Adrenal gland (tissue), 9 donors: ENCODE measurements at regions not wholly inside any gene's neighbourhood (a gene's known extent, or its start where the extent isn't known, plus 50 kb on each side); places are given as distances from the start of the nearest gene placed in this dataset.

Experiments used
- DNase-seq, 7 donors: peaks; one replicate each; pipeline ENCODE4 v3.0.0-alpha.2; 2019 to 2020
- H3K27ac ChIP-seq, 5 donors: fragments of 200-600 bp; sonication (generic) in 4 of 5; 1 replicate in 3 of 5; 2 replicates in 2 of 5; pipeline versions ENCODE4 v1.5.1 to v1.8.0; 2016 to 2020; ENCODE audit warnings: mild to moderate bottlenecking in 1 of 5
- H3K27me3 ChIP-seq: fragments of 200-600 bp; 2 replicates; pipeline ENCODE4 v1.8.0; 2021
- H3K36me3 ChIP-seq, 2 donors: fragments of 200-600 bp; replicated peaks in 1 of 2; 1 replicate in 1 of 2; 2 replicates in 1 of 2; pipeline versions ENCODE4 v1.5.1 to v1.8.0; 2018 to 2022
- H3K4me1 ChIP-seq, 2 donors: fragments of 200-600 bp; replicated peaks in 1 of 2; 1 replicate in 1 of 2; 2 replicates in 1 of 2; pipeline versions ENCODE4 v1.5.1 to v1.8.0; 2018 to 2021
- H3K4me3 ChIP-seq, 4 donors: fragments of 200-600 bp; sonication (generic) in 3 of 4; one replicate each; pipeline ENCODE4 v1.5.1; 2016 to 2018
- H3K9me3 ChIP-seq, 3 donors: fragments of 200-600 bp; sonication (generic) in 1 of 3; replicated peaks in 1 of 3; 1 replicate in 2 of 3; 2 replicates in 1 of 3; pipeline versions ENCODE4 v1.5.1 to v1.8.0; 2016 to 2021
- CTCF ChIP-seq, 6 experiments: fragments of 450-650 bp in 4 of 6; fragments of 200-600 bp in 2 of 6; sonication (generic) in 1 of 6; IDR thresholded peaks; 1 replicate in 5 of 6; 2 replicates in 1 of 6; pipeline versions ENCODE4 v1.5.1 to v1.8.0; 2016 to 2021; ENCODE audit warnings: antibody characterized with exemption in 6 of 6, mild to moderate bottlenecking in 2 of 6, moderate library complexity in 1 of 6
- POLR2A ChIP-seq, 2 donors: fragments of 450-650 bp; IDR thresholded peaks; one replicate each; pipeline ENCODE4 v1.6.1; 2017; ENCODE audit warnings: antibody characterized with exemption in 2 of 2, mild to moderate bottlenecking in 2 of 2, moderate library complexity in 1 of 2
- WGBS, 4 donors: extraction: QIAGEN DNeasy Blood & Tissue Kit in 2 of 4; methylation state at CpG; one replicate each; pipeline versions ENCODE4 v1.1.5 to v1.1.7; 2013 to 2017; 5-methylcytosine and 5-hydroxymethylcytosine counted together
- intact Hi-C, 2 donors: fragments of 100-400 bp; cut with DNase I; formaldehyde crosslinking; loops; one replicate each; pipeline versions ENCODE4 v1.14.1 to v1.15.0; 2022 to 2023
- donor health status: healthy with polysubstance abuse.
- donor health status: Bipolar disorder and iron deficiency.
- donor health status: DM: yes; HTN: yes; CAD: no.
- donor health status: DM: no; HTN: no; CAD: no.
- donor health status: DM: no; HTN: no; CAD: no.

- TF ChIP-seq POLR2A (IDR thresholded peaks at IDR 0.05): no peak
- TF ChIP-seq CTCF (IDR thresholded peaks at IDR 0.05): no peak
- no peaks in the 10 kb centered on the region for H3K36me3 ChIP-seq
- intact Hi-C loops: no loop called here
- no peak overlapping the region for H3K4me3 ChIP-seq
- DNase-seq: peak; percentile 19 to 66 (median 41)
- 62 to 71% (median 69%) methylated on average over 10 to 22 of the region's 22 CpGs for WGBS, 4 donors
- no peaks in the 10 kb centered on the region for H3K27me3 ChIP-seq
- H3K4me1 ChIP-seq: peaks cover 6 to 32% of the 10 kb centered on the region in 2 donors
- no peaks in the 10 kb centered on the region for H3K9me3 ChIP-seq
- peak overlapping the region in 3 of 5 donors; percentile 29 to 89 (median 41) for H3K27ac ChIP-seq
These were observed 60.5 kb upstream of the KLF13 start for GRCh38 chr15:31265871-31266711.

- peak in 4 of 7 donors; percentile 12 to 52 (median 24) for DNase-seq
These were observed 59.9 kb upstream of the KLF13 start for GRCh38 chr15:31266712-31267111.

GRCh38 chr15:31267161-31268107, 59.2 kb upstream of the KLF13 start:
- TF ChIP-seq POLR2A (IDR thresholded peaks at IDR 0.05) (no peak), CTCF (IDR thresholded peaks at IDR 0.05) (no peak)
- intact Hi-C loops: no loop called here
- Histone ChIP-seq H3K27me3 (no peaks in the 10 kb centered on the region), H3K4me3 (no peak overlapping the region), H3K4me1 (peaks cover 6 to 32% of the 10 kb centered on the region in 2 donors), H3K27ac (peak overlapping the region in 1 of 5 donors; percentile 89), H3K36me3 (no peaks in the 10 kb centered on the region), H3K9me3 (no peaks in the 10 kb centered on the region)
- WGBS, 4 donors: 81 to 83% (median 82%) methylated on average over 14 to 20 of the region's 20 CpGs
- DNase-seq: peak in 5 of 7 donors; percentile 6 to 41 (median 10)

More at GRCh38 chr15:31266712-31267111, 59.9 kb upstream of the KLF13 start:
- peaks cover 6 to 32% of the 10 kb centered on the region in 2 donors for H3K4me1 ChIP-seq
- H3K27me3 ChIP-seq: no peaks in the 10 kb centered on the region
- WGBS, 4 donors: 60 to 97% (median 70%) methylated on average over 6 to 13 of the region's 13 CpGs
- TF ChIP-seq CTCF (IDR thresholded peaks at IDR 0.05) (no peak), POLR2A (IDR thresholded peaks at IDR 0.05) (no peak)
- no peaks in the 10 kb centered on the region for H3K9me3 ChIP-seq
- peak overlapping the region in 3 of 5 donors; percentile 29 to 89 (median 41) for H3K27ac ChIP-seq
- intact Hi-C loops: no loop called here
- H3K36me3 ChIP-seq: no peaks in the 10 kb centered on the region
- no peak overlapping the region for H3K4me3 ChIP-seq

GRCh38 chr15:31268108-31268501, 58.5 kb upstream of the KLF13 start:
- 69 to 75% (median 74%) methylated on average over 2 of the region's 2 CpGs for WGBS, 4 donors
- TF ChIP-seq POLR2A (IDR thresholded peaks at IDR 0.05) (no peak), CTCF (IDR thresholded peaks at IDR 0.05) (no peak)

More at GRCh38 chr15:31268108-31268501, 58.5 kb upstream of the KLF13 start:
- Histone ChIP-seq H3K27me3 (no peaks in the 10 kb centered on the region), H3K4me3 (no peak overlapping the region), H3K4me1 (peaks cover 6 to 38% of the 10 kb centered on the region in 2 donors), H3K36me3 (no peaks in the 10 kb centered on the region), H3K27ac (no peak overlapping the region), H3K9me3 (no peaks in the 10 kb centered on the region)
- peak in 4 of 7 donors; percentile 5 to 45 (median 12) for DNase-seq
- intact Hi-C loops: no loop called here
